ENCODE measurements at regions not wholly inside any gene's neighbourhood (a gene's known extent, or its start where the extent isn't known, plus 50 kb on each side); places are given as distances from the start of the nearest gene placed in this dataset.
A peak's percentile ranks its signal among the peaks of the same experiment; 100 is the strongest.
"Not testable (repeated sequence)": the region's sequence is repeated elsewhere in the genome, so short reads cannot be mapped to it uniquely, and the experiment has no call there.

DNA sequence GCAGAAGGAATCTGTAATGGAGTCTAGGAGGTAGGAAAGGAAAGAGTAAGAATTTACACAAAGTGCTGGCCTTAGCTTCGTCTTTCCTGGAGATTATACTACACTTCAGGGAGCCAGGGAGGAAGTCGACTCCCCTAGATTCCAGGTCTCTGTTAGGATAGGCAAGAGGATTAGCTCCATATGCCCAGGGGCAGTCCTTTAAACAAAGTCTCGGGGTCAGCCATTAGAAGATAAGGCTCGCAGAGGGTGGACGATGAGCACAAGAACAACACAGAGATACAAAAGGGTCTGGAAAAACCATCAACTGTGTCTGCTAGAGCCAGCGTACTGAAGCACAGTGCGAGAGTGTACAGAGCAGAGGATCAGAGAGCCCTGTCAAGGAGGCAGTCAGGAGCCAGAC, 344.7 kb upstream of the TNC start:
- no peak for DNase-seq (ENCODE audit: low spot score)

DNA sequence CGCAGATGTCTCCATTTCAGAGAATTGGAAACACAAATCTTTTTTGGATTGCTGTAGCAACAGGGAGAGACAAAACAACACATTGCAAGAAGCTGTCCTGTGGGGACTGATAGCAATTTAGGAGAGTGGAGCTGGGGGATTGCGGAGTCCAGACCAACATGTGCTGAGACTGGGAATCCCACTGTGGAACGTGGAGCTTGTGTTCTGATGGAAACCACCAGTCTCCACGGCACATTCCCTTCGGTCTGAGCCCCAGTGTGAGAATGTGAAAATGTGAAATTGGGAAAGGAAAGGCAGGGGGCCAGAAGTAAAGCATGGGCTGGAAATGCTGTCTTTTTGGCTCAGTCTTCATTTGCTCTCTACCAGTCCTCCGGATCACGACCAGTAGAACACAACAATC, 348.8 kb upstream of the TNC start:
- DNase-seq (ENCODE audit: low spot score), result no peak

GRCh38 chr9:115469841-115470240, 351.9 kb upstream of the TNC start:
- DNase-seq (ENCODE audit: low spot score), result no peak

- not testable (repeated sequence) for DNase-seq (ENCODE audit: low spot score)
These were observed 355.1 kb upstream of the TNC start for GRCh38 chr9:115473032-115473431.

- DNase-seq (ENCODE audit: low spot score), result no peak
These were observed 363.8 kb upstream of the TNC start for GRCh38 chr9:115481769-115482168.

DNA sequence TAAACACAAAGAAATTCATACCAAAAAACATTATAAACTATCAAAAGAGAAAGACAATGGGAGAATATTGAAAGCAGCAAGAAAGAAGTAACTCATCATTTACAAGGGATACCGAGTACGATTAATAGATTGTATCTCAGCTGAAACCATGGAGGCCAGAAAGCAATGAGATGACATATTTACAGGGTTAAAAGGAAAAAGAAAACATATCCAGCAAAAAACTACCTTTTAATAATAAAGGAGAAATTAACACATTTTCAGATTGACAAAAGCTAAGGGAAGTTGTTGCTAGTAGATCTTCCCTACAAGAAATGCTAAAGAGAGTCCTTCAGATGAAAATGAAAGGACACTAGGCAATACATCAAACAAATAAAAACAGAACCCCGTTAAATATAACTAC, 364.8 kb upstream of the TNC start:
- DNase-seq (ENCODE audit: low spot score), result no peak

DNA sequence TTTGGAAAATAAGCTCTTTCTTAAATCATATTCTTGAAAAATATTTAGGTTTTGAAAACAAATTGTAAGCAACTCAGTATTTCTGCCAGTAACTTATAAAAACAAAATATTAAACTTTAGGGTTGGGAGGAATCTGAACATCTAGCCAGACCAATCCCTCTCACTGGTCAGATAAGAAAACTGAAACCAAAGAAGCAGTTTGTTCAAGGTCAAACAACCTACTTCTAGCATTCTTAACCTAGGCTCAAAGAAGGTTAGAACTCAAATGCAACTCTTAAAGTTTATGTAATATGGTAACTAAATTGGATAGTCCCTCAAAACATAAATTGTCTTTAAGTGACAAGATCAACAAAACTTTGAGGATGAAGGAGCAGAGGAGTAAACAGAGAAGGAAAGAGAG, 374.9 kb upstream of the TNC start:
- DNase-seq (ENCODE audit: low spot score), result no peak

DNA sequence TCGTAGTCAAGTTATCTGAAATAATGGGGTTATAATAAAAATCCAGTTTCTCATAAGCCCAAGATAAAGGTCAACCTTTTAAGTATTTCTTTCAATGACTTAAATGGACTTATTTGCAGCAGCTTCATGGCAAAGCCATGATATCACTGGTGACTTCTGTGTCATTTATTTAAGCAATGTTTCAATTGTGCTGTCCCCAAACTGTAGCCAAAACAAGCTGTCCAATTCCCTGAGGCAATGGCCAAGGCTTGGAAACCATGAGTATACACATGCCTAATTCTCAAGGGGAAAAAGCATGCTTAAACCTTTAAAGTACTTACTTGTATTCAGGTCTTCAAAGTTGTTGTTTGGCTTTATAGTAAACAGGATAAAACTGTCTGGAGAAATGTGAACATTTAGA, 376.4 kb upstream of the TNC start:
- DNase-seq (ENCODE audit: low spot score), result no peak

GRCh38 chr9:115495052-115495635, 377.2 kb upstream of the TNC start:
- no peak for DNase-seq (ENCODE audit: low spot score)

- no peak for DNase-seq (ENCODE audit: low spot score)
These were observed 377.9 kb upstream of the TNC start for GRCh38 chr9:115495836-115496235.

DNA sequence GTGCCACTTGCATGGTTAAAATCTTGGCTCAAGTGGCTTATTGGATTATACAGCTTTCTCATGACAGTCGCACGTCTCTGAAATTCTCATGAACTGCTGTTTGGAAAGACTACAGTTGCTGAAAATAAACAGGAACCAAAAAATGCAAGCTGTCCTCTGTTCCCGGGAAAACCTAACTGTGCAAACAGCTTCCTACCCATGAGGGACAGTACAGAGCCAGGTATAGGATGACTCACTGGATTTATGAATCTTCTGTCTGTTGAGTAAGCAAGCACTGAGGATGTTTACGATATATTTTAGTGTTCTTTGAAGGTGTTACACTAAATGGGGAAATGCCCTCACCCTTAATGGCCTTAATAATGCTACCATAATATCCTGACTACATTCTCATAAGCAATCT, 380.3 kb upstream of the TNC start:
- DNase-seq (ENCODE audit: low spot score), result no peak

DNA sequence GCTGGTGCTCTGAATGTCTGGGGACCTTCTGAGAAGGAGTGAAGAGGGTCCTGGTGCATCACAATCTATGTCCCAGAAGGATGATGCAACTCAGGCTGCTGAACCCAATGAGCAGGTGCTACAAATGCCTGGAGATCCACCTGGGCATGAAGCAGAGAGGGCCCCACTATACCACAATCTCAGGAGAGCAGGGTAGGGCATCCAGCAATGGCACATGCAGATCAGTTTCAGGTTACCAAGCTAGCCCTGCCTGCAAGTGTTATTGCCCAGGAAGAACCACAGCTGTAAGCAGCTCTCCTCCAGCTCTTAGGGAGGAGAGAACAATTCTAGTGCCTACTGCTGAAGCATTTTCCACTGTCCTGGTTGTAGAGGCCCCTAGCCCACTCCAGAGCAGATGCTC, 389.2 kb upstream of the TNC start:
- no peak for DNase-seq (ENCODE audit: low spot score)

DNA sequence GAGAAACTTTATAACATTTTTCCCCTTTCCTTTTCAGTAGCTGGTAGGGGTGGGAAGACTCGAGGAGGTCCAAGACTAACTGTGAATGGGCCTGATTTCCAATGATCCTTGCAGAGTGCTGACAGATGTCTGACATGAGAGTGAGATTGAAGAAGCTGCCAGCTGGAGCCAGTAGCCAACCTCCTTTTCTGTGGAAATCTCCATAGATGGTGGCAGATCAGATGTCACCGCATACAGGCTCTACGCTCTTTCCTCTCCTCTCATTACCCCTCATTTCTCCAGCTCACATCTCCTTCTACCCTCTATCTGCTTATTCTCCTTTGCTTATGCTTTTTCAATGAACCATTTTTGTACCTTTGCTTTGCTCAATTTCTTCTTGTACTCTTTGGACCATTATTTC, 395.2 kb upstream of the TNC start:
- no peak for DNase-seq (ENCODE audit: low spot score)

DNA sequence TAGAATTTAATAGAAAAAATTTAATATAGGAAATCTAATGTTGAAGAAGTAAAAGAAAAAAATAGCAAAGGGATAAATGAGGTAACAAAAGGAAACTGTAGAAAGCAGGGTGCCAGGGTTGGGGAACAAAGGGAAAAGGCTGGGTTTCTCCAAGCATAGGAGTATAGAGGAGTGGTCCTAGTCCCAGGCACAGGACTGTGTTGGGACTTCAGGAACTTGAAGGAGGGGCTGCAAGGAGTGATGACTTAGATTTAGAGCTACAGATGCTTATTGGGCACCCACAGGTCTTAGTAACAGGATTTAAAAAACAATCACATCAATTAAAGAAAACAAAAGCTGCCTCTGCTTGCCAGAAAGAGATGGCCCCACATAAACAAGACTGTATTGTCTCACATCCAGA, 396.5 kb upstream of the TNC start:
- DNase-seq (ENCODE audit: low spot score), result no peak

GRCh38 chr9:115517335-115518075, 399.5 kb upstream of the TNC start:
- DNase-seq (ENCODE audit: low spot score), result no peak

- DNase-seq (ENCODE audit: low spot score), result no peak
These were observed 402.7 kb upstream of the TNC start for GRCh38 chr9:115520646-115521045.

DNA sequence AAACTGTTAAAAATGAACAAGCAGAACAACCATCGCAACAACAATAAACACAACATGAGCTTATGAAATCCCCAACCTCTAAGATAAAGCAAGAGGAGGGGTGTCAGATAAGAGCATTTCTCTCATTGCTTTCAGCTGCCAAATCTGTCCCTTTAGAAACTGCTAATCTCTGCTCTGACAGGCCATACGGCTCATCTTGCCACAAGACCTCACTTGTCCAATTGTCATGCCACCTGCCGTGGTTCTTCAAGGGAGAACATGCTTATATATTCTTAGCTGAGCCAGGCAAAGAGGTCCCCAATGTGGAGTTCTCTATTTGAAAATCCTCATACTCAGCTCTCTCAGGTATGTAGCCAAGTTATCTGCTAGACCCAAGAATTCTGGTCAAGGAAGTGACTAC, 405.0 kb upstream of the TNC start:
- no peak for DNase-seq (ENCODE audit: low spot score)

GRCh38 chr9:115524453-115525059, 406.6 kb upstream of the TNC start:
- peak; percentile 51 for DNase-seq (ENCODE audit: low spot score)

DNA sequence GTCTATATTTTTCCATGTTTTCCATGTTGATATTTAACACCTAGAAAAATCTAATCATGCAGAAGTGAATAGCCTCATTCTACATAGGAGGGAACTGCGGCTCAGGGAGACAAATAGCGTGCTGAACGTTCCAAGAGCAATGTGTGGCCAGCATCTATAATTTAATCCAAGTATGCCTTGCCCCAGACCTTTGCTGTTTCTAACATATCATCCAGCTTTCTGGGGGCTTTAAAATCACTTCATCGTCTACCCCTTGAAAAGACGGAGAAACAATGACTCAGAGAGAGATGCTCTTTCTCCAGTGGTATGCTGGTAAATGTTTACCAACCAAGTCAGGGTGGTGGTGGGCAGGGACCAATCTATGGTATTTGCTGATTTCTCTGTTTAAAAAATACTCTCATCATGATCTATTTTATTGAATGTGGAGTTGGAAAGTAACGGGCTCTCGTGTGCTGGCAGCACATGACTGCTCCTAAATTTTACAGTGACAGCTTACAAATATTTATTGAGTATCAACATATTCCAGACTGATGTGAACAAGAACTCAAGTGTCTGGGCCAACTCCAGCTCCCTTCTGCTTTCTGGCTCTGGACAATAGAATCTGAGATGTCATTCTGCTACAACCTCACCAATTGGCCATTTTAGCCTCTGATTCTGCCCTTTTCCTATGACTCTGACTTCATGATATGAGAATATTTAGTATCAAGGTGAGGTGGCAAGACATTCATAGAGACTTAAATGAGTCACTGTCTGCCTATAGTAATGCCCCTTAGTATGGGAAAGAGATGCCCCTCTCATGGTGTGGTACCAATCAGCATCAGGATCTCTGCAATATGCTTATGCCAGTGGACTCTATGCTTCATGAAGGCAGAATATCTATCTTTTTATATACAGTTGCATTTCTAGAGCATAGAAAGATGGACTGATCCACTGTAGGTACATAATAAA, 407.4 kb upstream of the TNC start:
- no peak for DNase-seq (ENCODE audit: low spot score)

GRCh38 chr9:115531410-115532125, 413.6 kb upstream of the TNC start:
- no peak for DNase-seq (ENCODE audit: low spot score)

GRCh38 chr9:115533511-115533910, 415.6 kb upstream of the TNC start:
- no peak for DNase-seq (ENCODE audit: low spot score)

DNA sequence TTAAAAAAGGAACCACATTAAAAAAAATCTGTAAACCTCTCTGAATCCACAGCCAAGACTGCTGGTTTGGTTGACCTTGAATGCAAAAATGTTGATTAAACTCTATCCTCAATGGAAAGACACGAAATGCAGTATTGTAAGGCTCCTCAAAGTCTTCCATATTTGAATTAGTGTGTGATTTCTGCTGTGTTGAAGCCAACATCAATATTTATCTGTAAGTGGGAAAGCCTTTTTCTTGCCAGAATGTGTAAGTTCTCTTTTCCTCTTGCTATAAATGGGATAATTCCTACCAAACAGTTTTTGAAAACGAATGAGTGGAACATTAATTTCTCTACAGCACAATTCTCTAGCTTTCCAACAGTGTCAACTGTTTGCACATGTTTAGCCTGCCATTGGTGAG, 422.1 kb upstream of the TNC start:
- no peak for DNase-seq (ENCODE audit: low spot score)
